AG09319 (cell line): ENCODE measurements at regions not wholly inside any gene's neighbourhood (a gene's known extent, or its start where the extent isn't known, plus 50 kb on each side); places are given as distances from the start of the nearest gene placed in this dataset.

Source experiments
- DNase-seq: peaks from one replicate; pipeline ENCODE4 v3.0.0-alpha.2; 2010; ENCODE audit warnings: low read depth; ENCODE audit errors: extremely low read depth
- TF ChIP-seq, protein P1 (sequence below): IDR thresholded peaks from 2 replicates; pipeline ENCODE4 v1.5.1; 2011; ENCODE audit warnings: low read depth, mild to moderate bottlenecking, inconsistent platforms, low read length, moderate library complexity

GRCh38 chr6:67210450-67210849, 1424.6 kb upstream of the ADGRB3 start:
- no peak for DNase-seq
- TF ChIP-seq, protein P1, sequence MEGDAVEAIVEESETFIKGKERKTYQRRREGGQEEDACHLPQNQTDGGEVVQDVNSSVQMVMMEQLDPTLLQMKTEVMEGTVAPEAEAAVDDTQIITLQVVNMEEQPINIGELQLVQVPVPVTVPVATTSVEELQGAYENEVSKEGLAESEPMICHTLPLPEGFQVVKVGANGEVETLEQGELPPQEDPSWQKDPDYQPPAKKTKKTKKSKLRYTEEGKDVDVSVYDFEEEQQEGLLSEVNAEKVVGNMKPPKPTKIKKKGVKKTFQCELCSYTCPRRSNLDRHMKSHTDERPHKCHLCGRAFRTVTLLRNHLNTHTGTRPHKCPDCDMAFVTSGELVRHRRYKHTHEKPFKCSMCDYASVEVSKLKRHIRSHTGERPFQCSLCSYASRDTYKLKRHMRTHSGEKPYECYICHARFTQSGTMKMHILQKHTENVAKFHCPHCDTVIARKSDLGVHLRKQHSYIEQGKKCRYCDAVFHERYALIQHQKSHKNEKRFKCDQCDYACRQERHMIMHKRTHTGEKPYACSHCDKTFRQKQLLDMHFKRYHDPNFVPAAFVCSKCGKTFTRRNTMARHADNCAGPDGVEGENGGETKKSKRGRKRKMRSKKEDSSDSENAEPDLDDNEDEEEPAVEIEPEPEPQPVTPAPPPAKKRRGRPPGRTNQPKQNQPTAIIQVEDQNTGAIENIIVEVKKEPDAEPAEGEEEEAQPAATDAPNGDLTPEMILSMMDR = no peak

GRCh38 chr6:67201563-67201962, 1433.5 kb upstream of the ADGRB3 start:
- TF ChIP-seq, protein P1 = no peak
- no peak for DNase-seq

- no peak for DNase-seq
- TF ChIP-seq, protein P1 = no peak
Observed at GRCh38 chr6:67200626-67201403, 1434.3 kb upstream of the ADGRB3 start.

- TF ChIP-seq, protein P1 = no peak
- no peak for DNase-seq
Observed at GRCh38 chr6:67199425-67199824, 1435.7 kb upstream of the ADGRB3 start.

GRCh38 chr6:67190733-67191132, 1444.3 kb upstream of the ADGRB3 start:
- TF ChIP-seq, protein P1 = no peak
- no peak for DNase-seq

GRCh38 chr6:67184405-67184804, 1450.7 kb upstream of the ADGRB3 start:
- TF ChIP-seq, protein P1 = no peak
- no peak for DNase-seq

DNA sequence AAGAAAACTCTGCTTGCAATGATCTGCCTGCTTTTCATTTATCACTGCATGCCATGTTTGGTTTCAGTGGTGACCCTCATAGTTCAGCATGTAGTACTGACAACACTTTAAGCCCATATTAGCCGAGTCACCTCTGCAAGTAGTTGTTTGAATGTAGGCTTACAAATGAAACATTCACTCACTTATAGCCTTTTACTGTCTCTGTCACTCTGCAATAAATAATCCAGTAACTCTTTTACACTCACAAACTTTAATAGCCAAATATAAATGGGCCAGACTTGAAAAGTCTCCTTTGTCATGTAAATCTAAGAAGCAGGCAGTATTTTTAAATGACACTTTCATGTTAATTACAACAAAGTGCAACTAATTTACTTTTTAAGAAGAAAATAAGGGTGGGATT, 1460.0 kb upstream of the ADGRB3 start:
- DNase-seq = no peak
- TF ChIP-seq, protein P1 = no peak
